ENCODE measurements at regions not wholly inside any gene's neighbourhood (a gene's known extent, or its start where the extent isn't known, plus 50 kb on each side); places are given as distances from the start of the nearest gene placed in this dataset.

GRCh38 chr6:4466769-4467480 is 309.3 kb upstream of the CDYL start:
- DNase-seq (ENCODE audit: low read depth in 4 of 4, low spot score in 1 of 4) = no peak

- DNase-seq (ENCODE audit: low read depth in 4 of 4, low spot score in 1 of 4) = no peak
Measured at GRCh38 chr6:4466261-4466660, 309.9 kb upstream of the CDYL start.

GRCh38 chr6:4464638-4465037 is 311.6 kb upstream of the CDYL start:
- no peak for DNase-seq (ENCODE audit: low read depth in 4 of 4, low spot score in 1 of 4)

- DNase-seq (ENCODE audit: low read depth in 4 of 4, low spot score in 1 of 4) = no peak
Measured at GRCh38 chr6:4463236-4463635, 313.0 kb upstream of the CDYL start.

- no peak for DNase-seq (ENCODE audit: low read depth in 4 of 4, low spot score in 1 of 4)
Measured at GRCh38 chr6:4460586-4461475, 315.4 kb upstream of the CDYL start.

GRCh38 chr6:4459996-4460395 is 316.2 kb upstream of the CDYL start:
- no peak for DNase-seq (ENCODE audit: low read depth in 4 of 4, low spot score in 1 of 4)

- DNase-seq (ENCODE audit: low read depth in 4 of 4, low spot score in 1 of 4) = no peak
Measured at GRCh38 chr6:4459032-4459431, 317.2 kb upstream of the CDYL start.

- DNase-seq (ENCODE audit: low read depth in 4 of 4, low spot score in 1 of 4) = no peak
Measured at GRCh38 chr6:4451718-4452117, 316.3 kb upstream of the ECI2 start.

- no peak for DNase-seq (ENCODE audit: low read depth in 4 of 4, low spot score in 1 of 4)
Measured at GRCh38 chr6:4451081-4451480, 315.7 kb upstream of the ECI2 start.

GRCh38 chr6:4450237-4450636 is 314.9 kb upstream of the ECI2 start:
- no peak for DNase-seq (ENCODE audit: low read depth in 4 of 4, low spot score in 1 of 4)

- DNase-seq (ENCODE audit: low read depth in 4 of 4, low spot score in 1 of 4) = no peak
Measured at GRCh38 chr6:4449409-4449808, 314.0 kb upstream of the ECI2 start.

GRCh38 chr6:4448841-4449240 is 313.5 kb upstream of the ECI2 start:
- no peak for DNase-seq (ENCODE audit: low read depth in 4 of 4, low spot score in 1 of 4)

- no peak for DNase-seq (ENCODE audit: low read depth in 4 of 4, low spot score in 1 of 4)
Measured at GRCh38 chr6:4447639-4448330, 312.4 kb upstream of the ECI2 start.

- no peak for DNase-seq (ENCODE audit: low read depth in 4 of 4, low spot score in 1 of 4)
Measured at GRCh38 chr6:4446982-4447381, 311.6 kb upstream of the ECI2 start.

GRCh38 chr6:4441981-4442434 is 306.6 kb upstream of the ECI2 start:
- DNase-seq (ENCODE audit: low read depth in 4 of 4, low spot score in 1 of 4) = no peak

- no peak for DNase-seq (ENCODE audit: low read depth in 4 of 4, low spot score in 1 of 4)
Measured at GRCh38 chr6:4439159-4439558, 303.8 kb upstream of the ECI2 start.

GRCh38 chr6:4437342-4437741 is 302.0 kb upstream of the ECI2 start:
- DNase-seq (ENCODE audit: low read depth in 4 of 4, low spot score in 1 of 4) = no peak

- no peak for DNase-seq (ENCODE audit: low read depth in 4 of 4, low spot score in 1 of 4)
Measured at GRCh38 chr6:4435981-4436445, 300.6 kb upstream of the ECI2 start.

GRCh38 chr6:4434655-4435054 is 299.3 kb upstream of the ECI2 start:
- DNase-seq (ENCODE audit: low read depth in 4 of 4, low spot score in 1 of 4) = no peak

GRCh38 chr6:4433199-4433598 is 297.8 kb upstream of the ECI2 start:
- no peak for DNase-seq (ENCODE audit: low read depth in 4 of 4, low spot score in 1 of 4)

GRCh38 chr6:4426968-4427367 is 291.6 kb upstream of the ECI2 start:
- no peak for DNase-seq (ENCODE audit: low read depth in 4 of 4, low spot score in 1 of 4)

GRCh38 chr6:4421837-4422236 is 286.5 kb upstream of the ECI2 start:
- no peak for DNase-seq (ENCODE audit: low read depth in 4 of 4, low spot score in 1 of 4)

Measured in stimulated activated CD4-positive, alpha-beta T cell treated with anti-CD3 and anti-CD28 coated beads, Interleukin-1b, Interleukin-23, amount 100 ng/mL, for 24 hours (primary cell).